ENCODE measurements at regions not wholly inside any gene's neighbourhood (a gene's known extent, or its start where the extent isn't known, plus 50 kb on each side); places are given as distances from the start of the nearest gene placed in this dataset.

DNA sequence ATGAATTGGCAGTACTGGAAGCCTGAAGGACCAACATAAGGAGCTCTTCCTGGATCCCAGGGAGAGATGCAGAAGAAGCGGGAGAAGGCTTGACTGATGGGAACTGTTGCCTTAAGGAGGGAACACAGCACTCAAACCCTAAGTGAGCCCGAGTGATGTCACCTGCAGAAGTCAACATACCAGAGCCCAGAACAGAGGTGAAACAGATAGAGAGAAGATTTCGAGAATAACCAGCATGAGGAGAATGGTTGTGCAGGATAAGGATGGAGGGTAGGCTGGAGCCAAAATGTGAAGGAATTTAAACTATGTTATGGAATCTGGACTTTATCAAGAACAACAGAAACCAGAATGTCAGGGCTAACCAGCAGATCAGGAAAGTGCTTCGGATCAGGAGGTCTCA, 463.1 kb upstream of the DDX18 start:
- no peak for TF ChIP-seq NFRKB (IDR thresholded peaks at IDR 0.05)
- no peak for TF ChIP-seq HDGF (IDR thresholded peaks at IDR 0.05; ENCODE audit: borderline replicate concordance)
- no peak for TF ChIP-seq SP1 (IDR thresholded peaks at IDR 0.05)
- no peak for TF ChIP-seq BHLHE40 (IDR thresholded peaks at IDR 0.05; ENCODE audit: borderline replicate concordance)
- TF ChIP-seq FOXM1 (IDR thresholded peaks at IDR 0.05; ENCODE audit: borderline replicate concordance), result no peak
- no peak for TF ChIP-seq TARDBP (IDR thresholded peaks at IDR 0.05)
- no peak for TF ChIP-seq FOXK2 (IDR thresholded peaks at IDR 0.05)
- no peak for TF ChIP-seq L3MBTL2 (conservative IDR thresholded peaks at IDR 0.05)
- no peak for TF ChIP-seq LEF1 (IDR thresholded peaks at IDR 0.05; ENCODE audit: borderline replicate concordance)
- TF ChIP-seq FOXA1 (IDR thresholded peaks at IDR 0.05), result no peak

All from HEK293T (cell line).